ENCODE measurements at regions not wholly inside any gene's neighbourhood (a gene's known extent, or its start where the extent isn't known, plus 50 kb on each side); places are given as distances from the start of the nearest gene placed in this dataset.

DNA sequence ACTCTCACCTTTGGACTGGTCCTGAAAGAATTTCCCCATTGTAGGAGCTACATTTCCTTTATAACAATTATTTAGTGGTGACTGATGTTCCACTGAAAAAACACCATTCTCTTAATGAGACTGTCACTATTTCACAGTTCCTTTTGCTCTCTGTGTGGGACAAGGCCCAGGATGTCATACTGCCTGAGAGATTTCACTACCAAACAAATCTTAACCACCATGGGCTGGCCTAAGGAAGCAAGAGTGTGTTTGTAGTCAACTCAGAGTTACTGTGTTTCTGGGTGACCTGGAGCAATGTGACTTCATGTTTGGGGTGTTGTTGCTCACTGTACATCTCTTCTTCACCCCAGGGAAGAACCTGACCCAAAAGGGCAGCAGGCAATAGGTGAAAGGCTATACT is 50.1 kb upstream of the ZNF608 start:
- ATAC-seq (no peak), DNase-seq (ENCODE audit: low spot score) (no peak)
- intact Hi-C loops (cut with DNase I): no loop called here

DNA sequence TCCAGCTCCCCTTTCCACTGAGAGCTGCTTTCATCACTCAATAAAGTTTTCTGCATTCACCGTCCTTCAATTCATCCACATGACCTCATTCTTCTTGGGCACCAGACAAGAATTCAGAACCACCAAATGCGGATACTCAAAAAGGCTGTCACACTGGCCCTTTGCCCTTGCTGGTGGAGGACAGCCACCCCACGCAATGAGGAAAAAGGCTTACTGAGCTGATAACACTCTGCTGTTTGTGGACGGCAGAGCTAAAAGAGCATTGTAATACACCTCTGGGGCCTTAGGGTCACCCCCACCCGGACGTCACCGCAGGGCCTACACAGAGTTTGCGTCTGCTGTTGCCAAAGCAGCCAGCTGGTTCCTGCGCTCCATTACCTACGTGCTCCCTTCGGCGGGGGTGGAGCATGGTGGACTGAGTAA is 51.2 kb upstream of the ZNF608 start:
- intact Hi-C loops (cut with DNase I): no loop called here
- no peak for ATAC-seq
- no peak for DNase-seq (ENCODE audit: low spot score)

DNA sequence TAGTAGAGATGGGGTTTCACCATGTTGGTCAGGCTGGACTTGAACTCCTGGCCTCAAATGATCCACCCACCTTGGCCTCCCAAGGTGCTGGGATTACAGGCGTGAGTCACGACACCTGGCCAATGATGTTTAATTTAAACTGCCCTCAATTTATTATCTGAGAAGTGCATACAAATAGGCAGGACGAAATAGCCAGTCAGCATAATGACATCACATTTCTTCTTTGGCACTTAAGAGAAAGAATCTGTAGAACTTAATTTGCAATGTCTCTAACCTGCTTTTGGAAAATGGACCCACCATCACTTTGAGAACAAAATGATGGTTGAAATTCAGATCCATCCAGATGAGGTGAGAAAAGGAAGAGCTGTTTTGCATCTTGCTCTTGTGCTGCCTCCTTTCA is 52.5 kb upstream of the ZNF608 start:
- ATAC-seq (no peak), DNase-seq (ENCODE audit: low spot score) (no peak)
- intact Hi-C loops (cut with DNase I): no loop called here

DNA sequence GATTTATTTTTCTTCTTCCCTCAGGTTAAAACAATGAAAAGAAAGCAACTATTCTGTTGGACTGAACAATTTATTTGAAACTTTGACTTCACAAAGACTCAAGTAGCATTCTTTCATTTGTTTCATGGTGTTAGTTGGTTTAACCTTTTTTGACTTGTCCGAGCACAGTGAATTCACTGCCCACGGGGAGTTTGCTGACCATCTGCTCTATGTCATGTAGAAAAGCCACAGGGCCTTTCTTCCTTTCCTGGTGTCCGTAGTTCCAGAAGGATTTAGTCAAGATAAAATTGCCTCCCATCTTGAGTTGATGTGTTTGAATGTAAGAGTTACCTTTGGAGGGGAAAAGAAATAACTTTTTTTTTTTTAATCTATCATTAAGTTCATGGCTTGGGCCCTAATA is 55.1 kb upstream of the ZNF608 start:
- intact Hi-C loops (cut with DNase I): no loop called here
- ATAC-seq (no peak), DNase-seq (ENCODE audit: low spot score) (no peak)

DNA sequence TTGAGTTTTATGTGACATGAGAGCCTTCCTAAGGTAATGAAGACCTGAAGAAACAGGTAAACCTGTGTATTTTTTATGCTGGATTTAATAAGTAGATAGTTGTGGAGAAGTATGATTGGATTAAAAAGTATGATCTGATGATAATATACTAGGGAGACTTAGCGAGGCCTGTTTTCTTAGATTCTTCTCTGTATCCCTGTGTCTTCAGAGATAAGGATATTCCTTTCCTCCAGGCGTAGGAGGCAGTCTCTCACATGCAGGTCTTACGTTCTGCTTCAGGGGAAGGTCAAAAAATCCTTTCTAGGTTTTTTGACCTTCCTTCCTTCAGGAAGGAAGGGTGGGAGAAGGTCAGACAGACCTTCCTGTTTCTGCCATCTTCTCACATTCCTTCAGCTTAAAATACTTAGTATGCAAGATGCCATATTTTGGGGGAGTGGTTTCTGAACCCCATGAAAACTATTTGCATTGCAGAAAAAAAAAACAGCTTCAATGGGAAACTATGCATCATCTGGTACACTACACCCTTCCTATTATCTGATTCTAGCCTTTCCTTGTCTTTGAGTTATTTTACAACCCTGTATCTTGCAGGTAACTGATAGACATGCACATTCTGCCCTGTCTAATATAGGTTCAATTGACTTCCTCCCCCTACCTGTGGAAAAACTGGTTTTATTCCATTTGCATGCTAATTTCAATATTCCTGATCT is 57.3 kb upstream of the ZNF608 start:
- DNase-seq (ENCODE audit: low spot score): no peak
- intact Hi-C loops (cut with DNase I): no loop called here
- ATAC-seq: no peak

DNA sequence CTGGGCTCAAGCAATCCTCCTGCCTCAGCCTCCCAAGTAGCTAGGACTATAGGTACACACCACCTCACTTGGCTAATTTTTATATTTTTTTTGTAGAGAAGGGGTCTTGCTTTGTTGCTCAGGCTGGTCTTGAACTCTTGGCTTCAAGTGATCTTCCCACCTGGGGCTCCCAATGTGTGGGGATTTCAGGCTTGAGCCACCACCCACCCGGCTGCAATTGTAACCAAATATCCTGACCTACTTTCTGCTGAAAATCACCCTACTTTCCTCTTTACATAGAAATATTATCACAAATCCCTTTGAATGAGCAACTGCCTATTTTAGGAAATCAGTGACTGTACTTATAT is 59.6 kb upstream of the ZNF608 start:
- ATAC-seq: no peak
- no peak for DNase-seq (ENCODE audit: low spot score)
- intact Hi-C loops (cut with DNase I): no loop called here

DNA sequence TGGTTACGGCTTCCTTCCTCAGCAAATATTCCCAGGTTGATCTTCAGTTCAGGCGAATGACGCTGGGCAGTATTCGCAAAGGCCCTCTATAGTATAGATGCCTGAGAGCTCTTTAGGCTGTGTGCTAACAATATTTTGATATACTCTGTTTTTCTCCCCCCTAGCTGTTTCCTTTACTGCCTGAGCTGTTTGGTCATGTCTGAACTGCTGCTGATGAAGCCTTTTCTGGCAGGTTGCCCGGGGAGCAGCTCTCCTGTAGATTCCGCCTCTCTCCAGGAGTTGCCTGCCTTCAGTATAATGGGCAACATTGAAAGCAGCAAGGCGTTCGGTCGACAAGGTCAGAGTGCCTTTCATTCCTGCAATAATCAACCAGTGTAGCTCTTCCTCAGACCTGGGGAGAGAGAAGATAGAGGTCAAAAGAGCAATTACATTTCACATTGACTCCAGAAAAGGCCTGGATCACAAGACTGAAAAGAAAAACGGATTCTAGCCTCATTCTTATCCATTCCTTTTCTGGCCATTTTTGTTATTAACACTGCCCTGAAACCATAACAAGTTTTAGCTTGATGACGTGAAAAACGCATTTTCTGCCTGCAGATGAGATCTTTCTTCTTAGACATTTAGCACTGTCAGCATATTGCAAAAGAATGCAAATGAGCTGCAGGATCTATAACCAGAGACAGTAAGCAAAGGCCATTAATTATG is 60.1 kb upstream of the ZNF608 start:
- DNase-seq (ENCODE audit: low spot score) (peak; percentile 86), ATAC-seq (peak; percentile 67)
- intact Hi-C loops (cut with DNase I): no loop called here

DNA sequence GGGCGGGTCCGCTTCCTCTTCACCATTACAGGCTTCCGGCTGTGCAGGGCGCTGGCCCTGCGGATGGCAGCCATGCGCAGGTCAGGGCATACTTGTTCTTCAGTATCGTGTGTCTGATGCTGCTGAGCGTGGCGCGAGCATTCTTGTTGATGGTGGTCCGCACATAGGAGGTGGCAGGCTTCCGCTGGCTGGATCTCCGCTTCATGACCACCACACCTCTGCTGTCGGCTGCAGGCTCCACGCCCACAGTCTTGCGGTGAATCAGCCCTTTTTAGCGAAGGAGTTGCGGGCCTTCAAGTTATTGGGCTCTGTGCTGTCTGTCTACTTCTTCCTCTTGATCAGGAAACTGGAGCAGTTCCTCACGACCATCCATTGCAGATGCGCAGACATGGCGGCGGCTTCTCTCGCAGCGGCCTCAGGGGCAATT is 62.4 kb upstream of the ZNF608 start:
- DNase-seq (ENCODE audit: low spot score) (no peak), ATAC-seq (no peak)
- intact Hi-C loops (cut with DNase I): no loop called here

DNA sequence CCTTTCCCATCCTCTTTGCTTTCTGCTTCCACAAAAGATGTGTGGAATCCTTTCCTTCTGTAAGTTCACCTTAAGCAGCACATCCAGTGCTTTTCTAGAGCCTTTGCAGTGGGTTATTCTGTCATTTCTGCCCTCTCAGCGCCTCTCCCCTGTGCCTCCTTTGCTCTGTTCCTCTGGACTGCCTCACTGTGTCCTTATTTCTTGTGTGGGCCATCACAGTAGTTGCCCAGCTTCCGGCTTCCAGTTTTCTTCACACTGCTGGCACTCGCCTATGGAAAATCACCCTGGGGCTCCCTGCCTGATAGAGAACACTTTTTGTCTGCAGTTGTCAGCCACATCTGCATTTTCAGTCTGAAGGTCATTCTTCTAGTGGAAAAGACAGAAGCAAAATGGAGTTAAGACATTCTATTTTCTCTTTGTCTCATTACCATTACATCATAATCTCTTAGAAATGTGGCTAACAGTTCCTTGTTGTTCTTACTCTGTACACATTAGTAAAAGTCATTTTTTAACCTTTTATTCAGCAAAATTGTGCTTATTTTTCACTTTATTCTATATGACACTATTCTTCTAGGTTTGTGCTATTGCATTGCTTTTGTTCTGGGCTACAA is 64.1 kb upstream of the ZNF608 start:
- DNase-seq (ENCODE audit: low spot score) (no peak), ATAC-seq (no peak)
- intact Hi-C loops (cut with DNase I): no loop called here

DNA sequence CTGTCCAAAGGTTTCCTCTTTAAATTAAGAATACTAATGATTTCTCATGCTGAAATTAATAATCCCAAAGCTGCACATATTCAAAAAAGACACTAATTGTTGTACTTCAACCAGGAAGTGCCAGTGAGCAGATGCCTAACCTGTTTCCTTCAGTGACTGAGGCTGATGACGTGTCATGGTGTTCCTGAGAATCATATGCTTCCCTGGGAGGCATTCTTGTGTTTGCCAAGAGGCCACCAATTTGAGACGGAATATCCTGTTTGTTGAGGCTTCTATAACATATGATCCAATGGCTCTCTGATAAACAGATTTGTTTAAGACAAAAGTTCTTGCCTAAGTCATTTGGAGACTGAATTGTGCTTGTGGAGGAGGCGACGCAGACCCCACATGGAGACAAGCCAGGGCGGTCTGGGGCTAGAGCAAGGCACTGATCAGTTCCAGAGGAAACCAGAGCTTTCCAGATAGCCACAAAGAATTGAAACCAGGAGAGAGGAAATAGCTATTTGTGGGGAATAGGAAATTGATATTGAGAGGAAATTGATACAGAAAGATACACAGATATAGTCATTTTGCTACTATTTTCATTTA is 66.4 kb upstream of the ZNF608 start:
- intact Hi-C loops (cut with DNase I): no loop called here
- no peak for DNase-seq (ENCODE audit: low spot score)
- no peak for ATAC-seq

DNA sequence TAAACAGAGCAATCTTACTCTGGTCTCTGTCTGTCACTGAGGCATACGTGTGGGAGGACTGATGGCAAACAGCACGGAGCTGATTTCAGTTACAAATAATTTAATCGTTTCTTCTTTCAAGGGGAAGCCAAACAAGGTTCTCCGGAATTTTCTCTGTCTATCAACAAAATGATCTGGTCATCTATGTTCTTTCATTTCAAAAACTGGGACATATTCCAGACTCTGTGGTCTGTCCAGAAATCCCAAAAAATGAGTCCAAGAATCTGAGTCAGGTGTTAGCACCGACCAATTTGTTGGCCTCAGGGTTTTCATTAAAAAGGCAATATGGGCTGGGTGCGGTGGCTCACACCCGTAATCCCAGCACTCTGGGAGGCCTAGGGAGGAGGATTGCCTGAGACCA is 69.9 kb upstream of the ZNF608 start:
- no peak for ATAC-seq
- intact Hi-C loops (cut with DNase I): no loop called here
- DNase-seq (ENCODE audit: low spot score): no peak

DNA sequence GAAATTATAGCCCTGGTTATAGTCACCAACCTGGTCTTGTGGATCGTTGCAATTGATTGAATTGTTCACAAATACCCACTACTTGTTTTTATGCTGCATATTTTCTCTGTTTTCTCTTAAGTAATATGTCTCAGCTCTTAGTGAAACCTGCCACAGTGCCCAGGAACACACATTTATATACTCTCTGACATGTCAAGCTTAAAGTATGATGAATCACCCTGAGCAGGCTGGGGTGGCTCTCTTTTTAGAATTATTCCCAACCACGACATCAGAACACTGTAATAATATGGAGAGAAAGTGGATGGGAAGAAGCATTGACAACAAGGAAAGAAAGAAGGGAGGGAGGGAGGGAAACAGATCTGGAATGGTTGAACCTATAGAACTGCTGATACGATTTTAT is 72.8 kb upstream of the ZNF608 start:
- intact Hi-C loops (cut with DNase I): no loop called here
- DNase-seq (ENCODE audit: low spot score) (no peak), ATAC-seq (no peak)

DNA sequence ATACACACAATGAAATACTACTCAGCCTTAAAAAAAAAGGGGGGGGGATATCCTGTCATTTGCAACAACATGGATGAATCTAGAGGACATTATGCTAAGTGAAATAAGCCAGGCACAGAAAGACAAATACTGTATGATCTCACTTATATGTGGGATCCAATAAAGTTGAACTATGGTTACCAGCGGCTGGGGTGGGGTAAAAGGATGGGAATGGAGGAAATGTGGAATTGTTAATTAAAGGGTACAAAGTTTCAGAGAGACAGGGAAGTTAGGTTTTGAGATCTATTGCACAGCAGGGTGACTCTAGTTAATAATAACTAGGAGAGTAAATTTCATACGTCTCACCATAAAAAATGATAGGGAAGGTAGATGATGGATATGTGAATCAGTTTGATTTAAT is 76.2 kb upstream of the ZNF608 start:
- DNase-seq (ENCODE audit: low spot score): no peak
- intact Hi-C loops (cut with DNase I): no loop called here
- ATAC-seq: no peak

DNA sequence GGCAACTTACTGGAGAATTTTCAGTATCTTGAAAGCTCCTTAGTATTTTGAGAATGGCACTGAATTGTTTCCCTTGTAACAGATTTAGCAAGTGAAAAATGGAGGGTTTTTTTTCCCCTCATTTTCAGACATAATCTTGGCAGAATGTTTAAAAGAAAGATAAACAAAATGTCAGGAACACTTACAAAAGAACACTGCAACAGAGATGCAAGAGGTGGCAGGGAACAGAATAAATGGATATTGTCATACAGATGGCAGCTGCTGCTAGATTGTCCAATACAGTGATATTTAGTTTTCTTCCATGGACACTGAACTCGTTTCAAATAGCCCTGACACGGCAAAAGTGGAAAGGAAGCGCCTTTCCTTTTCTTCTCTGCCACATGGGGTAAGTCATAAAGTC is 76.9 kb upstream of the ZNF608 start:
- no peak for ATAC-seq

DNA sequence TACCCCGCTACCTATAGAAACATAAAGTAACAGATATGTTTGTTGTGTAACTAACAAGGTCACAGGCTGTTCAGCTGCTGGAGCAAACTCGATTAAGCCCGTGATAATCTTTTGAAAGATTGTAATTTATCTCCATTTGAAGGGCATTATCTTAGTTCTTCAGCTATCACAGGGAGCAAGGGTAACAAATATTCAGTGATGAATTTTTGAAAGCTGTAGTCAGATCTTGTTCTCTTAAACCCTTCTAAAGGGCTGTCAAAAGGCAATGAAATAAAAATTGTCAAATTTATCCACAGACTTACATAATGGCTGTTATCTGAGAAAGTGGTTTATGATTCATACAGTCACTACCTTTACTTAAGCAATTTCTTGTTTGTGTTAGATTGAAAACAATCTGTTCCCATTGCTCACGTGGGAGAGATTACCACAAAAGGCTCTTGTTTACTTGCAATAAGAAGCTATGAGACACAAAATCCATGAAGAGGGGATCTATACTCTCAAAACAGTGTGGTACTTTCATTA is 78.3 kb upstream of the ZNF608 start:
- ATAC-seq: no peak
- intact Hi-C loops (cut with DNase I): no loop called here
- DNase-seq (ENCODE audit: low spot score): no peak

More for the DNA sequence above, 76.9 kb upstream of the ZNF608 start:
- no peak for DNase-seq (ENCODE audit: low spot score)
- intact Hi-C loops (cut with DNase I): no loop called here

DNA sequence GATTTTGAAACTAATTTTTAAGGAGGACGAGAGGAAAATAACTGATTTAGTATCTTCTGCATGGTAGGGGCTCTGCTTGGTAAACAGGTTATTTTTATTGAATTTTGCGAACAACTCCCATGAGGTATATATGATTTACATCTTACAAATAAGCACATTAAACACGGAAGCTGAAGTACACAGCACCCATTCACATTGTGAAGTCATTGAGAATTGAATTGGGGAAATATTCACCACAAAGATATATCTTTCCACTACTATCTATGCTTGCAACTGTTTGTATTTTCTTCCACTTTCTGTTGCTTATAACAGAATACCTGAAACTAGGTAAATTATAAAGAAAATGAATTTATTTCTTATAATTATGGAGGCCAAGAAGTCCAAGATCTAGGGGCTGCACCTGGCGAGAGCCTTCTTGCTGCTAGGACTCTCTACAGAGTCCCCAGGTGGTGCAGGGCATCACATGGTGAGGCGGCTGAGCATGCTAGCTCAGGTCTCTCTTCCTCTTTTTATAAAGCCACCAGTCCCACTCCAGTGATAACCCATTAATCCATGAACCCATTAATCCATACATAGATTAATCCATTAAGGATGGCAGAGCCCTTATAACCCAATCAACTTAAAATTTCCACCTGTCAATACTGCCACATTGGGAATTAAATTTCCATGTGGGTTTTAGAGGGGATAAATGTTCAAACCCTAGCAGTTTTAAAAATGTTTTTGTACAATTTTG is 79.0 kb upstream of the ZNF608 start:
- no peak for DNase-seq (ENCODE audit: low spot score)
- ATAC-seq: no peak
- intact Hi-C loops (cut with DNase I): no loop called here

DNA sequence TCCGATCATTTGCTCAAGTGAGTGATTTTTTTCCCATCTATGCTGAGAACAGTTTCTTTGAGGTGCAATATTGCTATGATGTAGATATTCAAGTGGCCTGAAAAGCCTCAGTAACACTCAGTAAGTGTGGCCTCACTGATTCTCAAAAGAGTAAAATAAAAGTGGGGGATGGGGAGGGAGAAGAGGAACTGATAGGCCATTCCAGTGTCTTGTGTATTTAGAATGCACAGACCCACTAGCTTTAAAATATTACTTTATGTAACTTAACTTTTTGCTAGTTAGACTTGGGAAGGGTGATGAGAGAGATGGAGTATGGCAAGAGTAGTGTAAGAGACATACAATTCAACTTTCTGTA is 79.5 kb upstream of the ZNF608 start:
- ATAC-seq: no peak
- intact Hi-C loops (cut with DNase I): no loop called here
- DNase-seq (ENCODE audit: low spot score): no peak

DNA sequence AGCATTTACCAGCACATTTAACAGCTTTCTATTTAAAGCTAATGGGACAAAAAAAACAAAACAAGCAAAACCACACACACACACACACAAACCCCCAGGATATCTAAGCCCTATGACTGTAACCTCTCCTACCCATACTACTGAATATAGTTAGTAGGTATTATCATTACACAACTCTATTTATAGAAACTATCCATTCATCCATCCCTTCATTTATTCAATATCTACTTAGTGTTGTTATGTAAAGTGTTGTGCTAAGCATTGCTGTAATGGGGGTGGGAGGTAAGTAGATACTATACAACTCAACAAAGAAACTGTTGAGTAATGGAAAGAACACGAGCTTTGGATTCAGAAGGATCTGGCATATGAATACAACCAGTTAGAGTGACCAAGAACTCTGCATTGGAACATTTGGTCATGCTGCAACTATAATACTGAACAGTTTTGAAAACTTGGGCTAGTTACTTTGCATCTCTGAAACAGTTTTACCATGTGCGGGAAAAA is 82.3 kb upstream of the ZNF608 start:
- ATAC-seq (no peak), DNase-seq (ENCODE audit: low spot score) (no peak)
- intact Hi-C loops (cut with DNase I): no loop called here

DNA sequence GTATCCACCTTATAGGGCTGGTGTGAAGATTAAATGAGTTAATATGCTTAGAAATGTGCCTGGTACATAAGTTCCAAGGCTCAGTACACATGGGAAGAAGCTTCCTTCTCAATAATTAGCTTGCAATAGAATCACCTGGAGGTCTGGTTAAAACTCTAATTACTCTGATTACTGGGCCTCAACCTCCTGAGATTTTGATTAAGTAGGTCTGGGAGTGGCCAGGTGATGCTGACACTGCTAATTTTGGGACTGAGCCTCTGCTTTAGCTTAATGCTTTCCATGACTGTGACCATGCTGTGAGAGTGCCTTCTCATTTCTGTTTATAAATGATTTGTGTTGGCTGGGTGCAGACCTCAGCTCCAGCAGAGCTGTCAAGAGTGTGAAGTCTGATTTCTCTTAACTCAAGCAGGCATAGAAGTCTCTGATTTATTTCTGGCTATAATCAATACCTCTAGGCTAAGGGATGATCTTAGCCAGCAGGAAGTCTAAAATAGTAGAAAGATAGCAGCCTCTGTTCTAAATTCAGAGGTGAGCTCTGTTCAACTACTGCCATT is 85.3 kb upstream of the ZNF608 start:
- intact Hi-C loops (cut with DNase I): no loop called here
- ATAC-seq (no peak), DNase-seq (ENCODE audit: low spot score) (no peak)
